ENCODE measurements at regions not wholly inside any gene's neighbourhood (a gene's known extent, or its start where the extent isn't known, plus 50 kb on each side); places are given as distances from the start of the nearest gene placed in this dataset.

- no peak for ATAC-seq
- no peak overlapping the region for H3K27ac ChIP-seq (ENCODE audit: low read length)
- H3K4me3 ChIP-seq (ENCODE audit: low read depth in 2 of 2, low read length in 2 of 2): no peak overlapping the region
- ChIA-PET POLR2A (no interaction called here), CTCF (no interaction called here)
- intact Hi-C loops (cut with micrococcal nuclease; ENCODE audit: unreplicated experiment) (no loop called here), in situ Hi-C loops (cut with HindIII; ENCODE audit: low pct_unique_long_range_greater_than_20kb, low sequenced_read_pairs) (no loop called here)
- no peaks in the 10 kb centered on the region for H3K4me1 ChIP-seq (ENCODE audit: control insufficient read depth, insufficient read depth, low read length)
- no peaks in the 10 kb centered on the region for H3K36me3 ChIP-seq (ENCODE audit: control insufficient read depth, insufficient read depth, low read length)
- BruUV-seq (replicated peaks): no TSS peak
- no peaks in the 10 kb centered on the region for H3K27me3 ChIP-seq (ENCODE audit: control insufficient read depth, insufficient read depth, low read length)
- no peak for DNase-seq (ENCODE audit: low read depth, low spot score)
- no peaks in the 10 kb centered on the region for H3K9me3 ChIP-seq (ENCODE audit: control insufficient read depth, insufficient read depth, low read depth, low read length)
- no peak for TF ChIP-seq REST (IDR thresholded peaks at IDR 0.05; ENCODE audit: insufficient read depth in 1 of 2, low read depth in 2 of 2, low read length in 1 of 2)
- no peak for TF ChIP-seq TCF7L2 (IDR thresholded peaks at IDR 0.05; ENCODE audit: low read depth, low read length)
- no peak for TF ChIP-seq POLR2AphosphoS5 (IDR thresholded peaks at IDR 0.05; ENCODE audit: low read depth, low read length)
These were observed 535.6 kb upstream of the MEF2C start for GRCh38 chr5:89418407-89419085.

GRCh38 chr5:89417990-89418389 lies 535.0 kb upstream of the MEF2C start:
- no peaks in the 10 kb centered on the region for H3K9me3 ChIP-seq (ENCODE audit: control insufficient read depth, insufficient read depth, low read depth, low read length)
- no peak for DNase-seq (ENCODE audit: low read depth, low spot score)
- POLR2A ChIA-PET: no interaction called here
- H3K36me3 ChIP-seq (ENCODE audit: control insufficient read depth, insufficient read depth, low read length): no peaks in the 10 kb centered on the region
- BruUV-seq (replicated peaks): no TSS peak
- TF ChIP-seq SIN3A (IDR thresholded peaks at IDR 0.05; ENCODE audit: borderline replicate concordance, insufficient read depth, low read depth, low read length) (no peak), POLR2AphosphoS5 (IDR thresholded peaks at IDR 0.05; ENCODE audit: low read depth, low read length) (no peak), CTCF (IDR thresholded peaks at IDR 0.05) (no peak), TCF7L2 (IDR thresholded peaks at IDR 0.05; ENCODE audit: low read depth, low read length) (no peak), REST (IDR thresholded peaks at IDR 0.05; ENCODE audit: insufficient read depth in 1 of 2, low read depth in 2 of 2, low read length in 1 of 2) (no peak)
- H3K27me3 ChIP-seq (ENCODE audit: control insufficient read depth, insufficient read depth, low read length): no peaks in the 10 kb centered on the region
- in situ Hi-C loops (cut with HindIII; ENCODE audit: low pct_unique_long_range_greater_than_20kb, low sequenced_read_pairs) (no loop called here), intact Hi-C loops (cut with micrococcal nuclease; ENCODE audit: unreplicated experiment) (no loop called here)
- no peaks in the 10 kb centered on the region for H3K4me1 ChIP-seq (ENCODE audit: control insufficient read depth, insufficient read depth, low read length)
- CTCF ChIA-PET: no interaction called here
- H3K4me3 ChIP-seq (ENCODE audit: low read depth in 2 of 2, low read length in 2 of 2): no peak overlapping the region
- no peak overlapping the region for H3K27ac ChIP-seq (ENCODE audit: low read length)
- ATAC-seq: no peak
